RCC 7860 (cell line): ENCODE measurements at regions not wholly inside any gene's neighbourhood (a gene's known extent, or its start where the extent isn't known, plus 50 kb on each side); places are given as distances from the start of the nearest gene placed in this dataset.

Experiments used
- DNase-seq: peaks from one replicate; pipeline ENCODE4 v3.0.0-alpha.2; 2015; ENCODE audit warnings: low spot score
- FAIRE-seq: peaks from 2 replicates; lab custom pipeline; 2012; peaks lifted over from hg19 to GRCh38; lab: Jason Lieb, UNC

DNA sequence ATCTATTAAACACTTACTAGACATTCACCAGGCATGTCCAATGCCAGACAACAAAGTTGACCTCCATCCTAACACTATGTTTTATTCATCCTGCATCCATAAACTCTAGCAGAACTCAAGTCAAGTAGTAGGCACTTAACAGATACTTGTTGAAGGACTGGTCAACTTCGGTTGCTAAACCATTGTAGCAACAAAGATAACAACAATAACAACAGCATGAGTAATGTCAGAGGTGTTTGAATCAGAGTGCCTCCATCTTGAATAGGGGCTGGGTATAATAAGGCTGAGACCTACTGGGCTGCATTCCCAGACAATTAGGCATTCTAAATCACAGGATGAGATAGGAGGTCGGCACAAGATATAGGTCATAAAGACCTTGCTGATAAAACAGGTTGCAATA is 180.5 kb upstream of the ZNF462 start:
- no peak for DNase-seq
- no peak for FAIRE-seq

DNA sequence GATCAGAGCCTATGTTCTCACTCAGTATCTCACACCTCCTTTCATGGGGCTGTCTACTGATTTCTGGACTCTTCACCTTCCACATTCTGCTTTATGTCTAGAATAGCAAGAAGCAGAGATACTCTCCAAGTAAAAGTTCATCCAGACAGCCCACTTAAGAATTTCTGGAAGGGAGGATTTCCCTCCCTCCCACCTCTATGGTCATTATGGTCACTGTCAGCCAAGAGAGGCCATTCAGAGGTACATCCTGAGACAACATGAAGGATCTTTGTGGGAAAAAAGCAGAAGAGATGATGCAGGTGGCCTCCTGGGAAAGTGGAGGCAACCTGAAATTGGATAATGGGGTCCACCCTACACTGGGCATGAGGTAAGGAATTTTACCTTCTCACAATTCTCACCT is 179.5 kb upstream of the ZNF462 start:
- no peak for FAIRE-seq
- no peak for DNase-seq

DNA sequence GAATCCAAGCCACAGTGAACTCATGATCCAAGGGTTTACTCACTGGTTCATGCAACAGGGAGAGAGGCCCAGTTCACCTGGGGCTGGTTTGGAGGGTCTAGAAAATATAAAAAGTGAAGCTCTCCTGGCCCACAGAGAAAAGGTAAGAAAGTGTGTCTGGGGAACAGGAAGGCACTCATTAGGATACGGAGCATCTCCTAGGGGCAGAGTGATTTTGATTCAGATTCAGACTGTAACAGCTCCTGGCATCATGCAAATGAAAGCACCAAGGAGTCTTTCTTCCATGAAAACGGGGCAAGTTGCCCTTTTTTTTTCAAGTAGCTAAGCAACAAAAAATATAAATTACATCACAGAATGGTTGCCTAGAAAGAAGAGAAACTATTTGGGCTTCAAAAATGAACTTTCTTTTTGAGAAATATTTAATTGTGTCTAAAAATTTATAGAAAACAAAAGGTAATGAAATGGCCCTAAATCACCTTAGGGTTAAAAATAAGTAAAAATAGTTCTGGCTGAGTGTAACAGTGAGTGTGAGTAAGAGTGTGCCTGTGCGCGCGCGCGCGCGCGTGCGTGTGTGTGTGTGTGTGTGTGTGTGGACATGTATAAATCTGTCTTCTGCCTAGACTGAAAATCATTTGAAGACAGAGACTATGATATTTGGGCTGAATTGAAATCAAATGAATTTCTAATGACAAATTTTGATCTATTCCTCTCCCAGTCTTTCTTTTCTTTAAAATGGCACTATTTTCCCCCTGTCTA is 177.8 kb upstream of the ZNF462 start:
- no peak for DNase-seq
- no peak for FAIRE-seq

DNA sequence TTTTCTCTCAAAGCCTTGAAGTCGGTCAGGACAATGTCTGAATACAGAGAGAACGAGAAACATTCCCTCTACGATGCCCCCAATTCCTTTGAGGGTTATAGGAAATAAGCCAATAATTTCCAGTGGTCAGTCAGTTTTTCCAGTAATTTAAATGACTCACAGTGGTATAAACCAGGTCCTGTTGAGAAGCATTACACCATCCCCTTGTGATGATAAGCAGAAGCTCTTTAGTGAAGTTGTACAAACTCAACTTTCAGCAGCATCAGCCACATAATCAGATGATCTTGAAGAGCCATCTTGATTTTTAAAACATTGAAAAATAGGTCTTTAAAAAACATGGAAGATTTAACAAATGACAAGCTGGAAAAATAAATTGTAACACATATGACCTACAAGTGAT is 173.9 kb upstream of the ZNF462 start:
- FAIRE-seq, result no peak
- DNase-seq, result no peak

DNA sequence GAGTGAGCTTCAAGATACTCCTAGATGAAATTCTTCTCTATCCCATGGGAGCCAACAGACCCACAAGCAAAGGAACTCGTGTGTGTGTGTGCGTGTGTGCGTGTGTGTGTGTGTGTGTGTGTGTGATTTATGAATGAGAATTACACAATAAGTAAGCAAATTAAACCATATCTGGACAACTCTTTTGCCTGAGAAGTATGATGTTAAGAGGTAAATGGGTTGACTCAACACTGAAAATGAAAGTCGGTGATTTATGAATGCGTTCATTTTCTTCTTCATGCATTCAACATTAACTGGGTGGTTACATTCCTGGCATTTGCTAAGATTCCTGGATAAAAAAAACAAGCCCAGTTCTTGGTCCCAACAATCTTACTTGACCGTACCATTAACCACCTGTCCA is 171.3 kb upstream of the ZNF462 start:
- DNase-seq (no peak), FAIRE-seq (no peak)

DNA sequence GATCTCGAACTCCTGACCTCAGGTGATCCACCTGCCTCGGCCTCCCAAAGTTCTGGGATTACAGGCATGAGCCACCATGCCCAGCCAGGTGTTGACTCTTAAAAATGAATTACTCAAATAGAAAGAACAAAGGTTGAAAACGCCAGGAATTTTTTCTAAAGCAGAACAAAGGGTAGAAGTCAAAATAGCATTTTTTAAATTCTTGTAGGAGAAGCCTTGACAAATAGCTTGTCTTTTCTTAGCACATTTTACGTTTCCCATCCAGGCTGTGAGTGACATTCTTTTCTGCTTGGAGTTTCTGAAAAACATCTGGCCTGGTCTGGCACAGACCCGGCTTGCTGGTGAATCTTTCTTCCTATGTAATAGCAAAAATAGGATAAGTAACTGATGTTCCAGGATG is 169.4 kb upstream of the ZNF462 start:
- DNase-seq (no peak), FAIRE-seq (no peak)

DNA sequence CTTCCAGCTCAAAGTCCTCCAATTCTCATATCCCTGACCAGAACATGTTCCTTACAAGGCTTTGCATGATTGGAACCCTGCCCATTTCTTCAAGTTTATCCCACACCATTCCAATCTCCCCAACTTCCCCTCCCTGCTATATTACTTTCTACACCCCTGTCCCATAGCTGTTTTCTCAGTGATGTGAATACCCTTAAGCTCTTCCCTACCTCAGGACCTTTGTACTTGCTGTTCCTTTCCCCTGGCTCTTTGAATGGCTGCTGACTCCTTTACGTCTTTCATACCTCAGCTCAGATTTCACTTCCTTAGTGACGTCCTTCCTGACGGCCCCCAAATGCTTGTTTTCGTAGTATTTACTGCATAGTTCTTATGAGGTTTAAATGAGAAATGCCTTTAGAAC is 166.2 kb upstream of the ZNF462 start:
- FAIRE-seq, result no peak
- DNase-seq, result no peak

DNA sequence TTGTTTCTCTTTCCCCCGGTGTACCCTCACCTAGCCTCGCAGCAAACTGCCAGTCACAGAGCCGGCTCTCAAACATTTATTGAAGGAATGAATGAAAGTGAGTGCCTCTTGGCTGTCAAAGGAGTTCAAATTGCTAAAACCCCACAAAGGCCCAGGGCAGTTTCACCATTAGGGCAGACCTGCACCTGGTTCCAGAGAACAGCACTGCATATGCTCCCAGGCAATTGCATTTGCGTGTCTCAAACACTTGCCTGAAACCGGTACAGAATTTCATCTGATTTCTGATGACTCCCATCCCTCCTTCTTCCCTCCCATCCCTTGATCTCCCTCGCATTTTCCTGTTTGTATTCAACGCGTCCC is 165.6 kb upstream of the ZNF462 start:
- no peak for DNase-seq
- FAIRE-seq, result no peak

DNA sequence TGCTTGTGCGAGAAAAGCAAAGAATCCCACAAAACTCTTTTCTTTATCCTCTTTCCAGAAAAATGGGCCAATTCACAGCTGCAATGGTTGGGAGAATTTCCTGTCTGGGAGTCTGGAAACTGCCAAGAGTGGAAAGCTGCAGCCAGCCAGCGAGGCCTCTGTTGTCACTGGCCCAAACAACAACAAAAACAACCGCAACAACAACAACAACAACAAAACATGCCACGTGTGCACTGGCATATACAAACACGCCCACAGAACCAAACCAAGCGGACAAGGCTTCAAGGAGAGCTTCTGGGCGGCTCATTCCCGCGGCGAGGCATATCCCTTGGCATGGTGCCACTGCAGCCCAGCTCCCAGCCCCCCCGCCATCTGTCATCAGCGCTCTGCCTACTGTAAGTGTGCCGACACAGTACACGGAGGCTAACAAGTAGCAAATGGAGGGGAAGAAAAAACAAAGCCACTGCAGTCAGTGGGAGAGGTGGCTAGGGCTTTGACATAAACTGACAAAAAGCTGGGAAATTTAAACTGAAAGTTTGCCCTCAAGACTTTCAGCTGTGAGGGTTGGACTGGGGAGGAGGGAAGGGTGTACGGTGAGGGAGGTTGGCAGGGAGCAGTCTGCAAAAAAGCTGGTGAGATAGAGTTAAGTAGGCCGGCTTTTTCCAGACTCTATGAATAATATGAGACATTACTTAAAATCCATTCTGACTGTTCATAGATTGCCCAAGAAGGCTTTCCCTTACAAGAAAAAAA is 165.0 kb upstream of the ZNF462 start:
- DNase-seq, result no peak
- no peak for FAIRE-seq

DNA sequence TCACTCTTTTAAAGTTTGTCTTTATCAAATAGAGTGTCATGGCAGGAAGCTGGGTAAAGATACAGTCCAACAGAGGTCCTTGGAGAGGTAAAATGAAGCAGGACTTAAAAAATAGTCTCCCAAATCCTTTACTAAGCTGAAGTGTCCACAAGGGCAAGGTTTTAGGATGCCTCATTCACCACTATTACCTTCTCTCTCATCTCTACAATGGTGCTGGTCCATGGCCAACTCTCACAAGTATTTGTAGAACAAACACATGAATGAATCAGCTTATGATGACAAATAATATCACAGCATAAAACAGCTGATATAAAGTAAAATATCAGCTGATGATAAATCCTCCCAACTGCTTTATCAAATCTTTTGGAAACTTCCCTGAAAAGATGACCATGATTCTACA is 162.3 kb upstream of the ZNF462 start:
- DNase-seq, result no peak
- no peak for FAIRE-seq

DNA sequence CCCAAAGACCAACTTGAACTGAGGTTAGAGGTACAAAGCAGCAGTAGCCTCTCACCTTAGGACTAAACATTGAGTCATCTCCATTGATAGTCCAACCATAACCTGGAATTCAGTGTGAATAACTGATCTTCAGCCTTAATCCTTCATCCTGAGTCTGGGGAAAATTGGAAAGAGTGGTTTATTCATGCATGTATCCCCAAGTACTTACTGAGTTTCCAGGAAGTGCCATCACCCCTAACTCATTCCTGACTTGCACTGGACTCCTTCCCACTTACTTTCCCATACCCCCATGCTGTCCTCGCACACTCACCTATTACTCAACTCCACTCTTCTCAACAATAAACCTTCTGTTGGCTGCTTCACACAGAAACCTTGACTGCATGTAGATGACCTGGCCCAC is 161.4 kb upstream of the ZNF462 start:
- DNase-seq, result peak; percentile 32
- no peak for FAIRE-seq

DNA sequence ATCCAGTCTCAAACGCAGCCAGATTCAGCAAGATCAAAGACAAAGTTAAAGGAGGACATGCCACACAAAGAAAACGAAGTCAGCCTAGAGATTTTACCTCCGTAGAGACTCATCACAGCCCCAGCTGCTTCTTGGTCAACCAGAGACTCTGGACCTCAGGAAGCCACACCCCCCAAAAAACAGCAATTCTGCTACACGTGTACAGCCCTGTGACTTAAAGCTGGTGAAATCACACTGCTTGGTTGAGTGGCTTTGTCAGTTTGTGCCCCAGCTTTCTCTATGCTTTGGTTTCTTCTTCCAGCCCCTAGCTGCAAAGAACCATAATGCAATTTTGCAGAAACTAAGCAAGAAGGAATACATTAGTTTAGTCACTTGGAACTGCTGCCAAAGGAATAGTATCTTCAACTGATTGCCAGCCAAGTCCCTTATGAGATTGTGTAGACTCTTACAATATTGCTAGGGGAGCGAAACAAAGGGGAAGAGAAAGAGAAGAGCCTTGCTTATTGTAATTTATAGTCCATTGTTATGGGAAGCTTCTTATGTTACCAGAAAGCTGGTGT is 158.8 kb upstream of the ZNF462 start:
- FAIRE-seq (no peak), DNase-seq (no peak)

DNA sequence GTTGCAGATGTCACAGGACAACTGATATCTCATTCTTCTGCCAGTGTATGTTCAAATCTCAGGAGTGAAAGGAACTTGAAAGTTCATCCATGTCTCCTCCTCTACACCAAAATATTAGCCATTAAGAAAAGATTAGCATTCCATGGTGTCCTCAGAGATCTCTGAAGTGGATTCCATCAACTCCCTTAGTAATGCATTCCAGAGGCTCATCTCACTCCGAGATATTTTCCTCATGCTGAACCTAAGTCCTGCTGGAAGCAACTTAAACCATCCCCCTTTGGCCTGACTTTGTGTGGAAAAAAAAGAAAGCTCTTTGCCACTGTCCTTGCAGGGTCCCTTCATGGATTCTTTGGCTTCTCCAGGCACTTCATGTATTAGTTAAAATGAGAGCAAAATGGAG is 155.7 kb upstream of the ZNF462 start:
- FAIRE-seq (no peak), DNase-seq (no peak)

DNA sequence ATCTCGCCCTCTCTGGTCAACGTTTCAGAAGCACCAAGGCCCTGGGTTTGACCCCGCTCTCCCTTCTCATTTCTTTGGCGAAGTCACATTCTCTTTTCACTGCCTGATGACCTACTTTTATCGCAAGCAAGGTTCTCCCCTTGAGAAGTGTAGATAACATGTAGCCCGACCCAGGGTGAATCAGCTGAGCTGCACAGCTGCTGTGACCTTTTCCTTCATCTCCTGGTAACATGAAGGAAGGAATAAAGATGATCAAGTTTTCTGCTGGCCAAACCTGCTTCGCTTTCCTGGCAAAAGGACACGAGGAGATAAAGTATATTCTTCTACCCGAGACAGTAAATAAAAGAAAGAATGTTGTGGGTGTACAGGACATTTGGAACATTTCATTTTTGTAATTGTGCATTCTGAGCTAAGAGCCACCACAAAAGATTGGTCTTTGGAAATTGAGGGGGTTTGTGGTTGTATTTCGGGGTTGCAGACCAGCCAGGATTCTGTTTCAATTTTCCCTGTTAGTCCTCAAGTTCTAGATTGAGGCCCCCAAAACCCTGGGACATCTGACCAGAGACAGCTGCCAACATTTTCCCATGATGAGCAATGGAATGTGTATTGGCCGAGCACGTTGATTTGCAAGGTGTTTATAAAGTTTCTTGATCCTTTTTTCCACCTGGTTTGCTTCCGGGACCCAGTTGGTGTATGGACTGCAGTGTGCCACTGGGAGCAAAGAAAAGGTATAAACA is 155.1 kb upstream of the ZNF462 start:
- FAIRE-seq (no peak), DNase-seq (no peak)

DNA sequence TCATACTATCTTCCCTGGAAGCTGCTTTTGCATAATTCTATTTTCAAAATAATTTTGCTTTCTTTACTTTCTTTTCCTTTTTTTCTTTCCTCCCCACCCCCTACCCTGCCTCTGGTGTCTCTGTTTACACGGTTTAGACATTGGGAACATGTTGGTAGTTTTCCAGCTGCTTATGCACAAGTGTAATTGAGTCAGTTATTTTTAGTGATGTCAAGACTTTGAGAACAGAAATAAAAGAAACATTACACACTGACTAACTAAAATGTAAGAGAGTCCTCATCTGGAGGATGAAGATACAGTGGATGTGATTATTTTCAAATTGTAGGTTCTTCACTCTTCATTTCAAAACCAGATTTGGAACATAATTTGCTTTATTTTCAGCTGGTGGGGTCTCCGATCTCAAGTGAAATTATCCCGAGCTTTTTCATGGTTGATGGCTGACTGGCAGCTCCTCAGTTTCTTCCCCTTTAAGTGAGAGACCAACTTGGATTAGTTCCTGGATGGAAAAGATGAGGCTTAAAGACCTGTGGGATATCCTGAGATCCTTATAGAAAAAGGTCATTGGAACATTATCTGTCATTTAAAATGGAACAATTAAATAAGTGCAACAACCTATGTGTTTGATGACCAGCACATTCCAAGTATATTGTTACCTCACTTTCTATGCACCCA is 154.4 kb upstream of the ZNF462 start:
- no peak for DNase-seq
- FAIRE-seq, result no peak

DNA sequence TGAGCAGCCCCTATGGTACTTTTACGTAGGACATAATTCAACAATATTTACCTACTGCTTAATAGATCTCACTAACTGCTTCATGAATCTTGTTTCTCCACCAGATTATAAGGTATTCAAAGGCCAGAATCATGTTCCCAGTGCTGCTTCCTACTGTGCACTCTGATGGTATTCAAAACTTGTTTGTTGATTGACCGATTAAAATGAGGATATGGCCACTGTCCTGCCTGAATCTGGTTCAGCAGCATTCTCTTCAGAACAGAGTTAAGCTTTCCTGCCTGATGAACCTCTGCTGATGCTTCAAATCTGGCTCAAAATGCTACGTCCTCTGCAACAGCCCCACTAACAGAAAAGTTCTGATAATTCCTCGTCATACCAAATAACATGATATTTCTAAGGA is 150.7 kb upstream of the ZNF462 start:
- no peak for FAIRE-seq
- DNase-seq, result no peak

DNA sequence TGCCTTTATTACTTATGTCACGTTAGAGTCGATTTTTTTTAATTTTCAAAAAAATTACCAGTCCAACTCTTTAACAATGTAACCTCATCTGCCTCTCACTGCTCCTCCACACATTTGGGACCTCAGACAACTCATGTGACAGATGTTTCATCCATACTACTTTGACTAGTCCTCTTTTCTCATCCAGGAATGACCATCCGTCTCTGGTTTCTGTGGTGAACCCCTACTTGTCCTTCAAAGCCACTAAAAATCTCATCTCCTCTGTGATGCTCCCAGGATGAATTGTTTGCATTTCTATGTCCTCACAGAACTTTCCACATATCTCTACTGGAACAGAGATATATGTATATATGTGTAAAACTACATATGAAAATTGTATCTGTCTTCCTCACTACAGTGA is 149.8 kb upstream of the ZNF462 start:
- FAIRE-seq, result no peak
- no peak for DNase-seq

DNA sequence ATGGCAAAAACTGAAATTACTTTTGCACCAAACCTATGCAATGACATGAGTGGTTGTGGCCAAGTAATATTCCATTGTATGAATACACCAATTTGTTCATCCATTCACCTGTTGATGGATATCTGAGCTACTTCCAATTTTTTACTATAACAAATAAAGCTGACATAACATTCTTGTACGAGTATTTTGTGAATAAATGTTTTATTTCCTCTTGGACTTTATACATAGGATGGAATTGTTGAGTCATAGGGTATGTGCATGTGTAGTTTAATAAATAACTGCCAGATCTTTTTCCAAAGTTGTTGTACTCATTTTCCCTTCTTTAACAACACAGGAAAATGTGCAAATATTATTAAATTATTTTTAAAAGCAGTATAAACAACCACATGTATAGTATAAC is 146.1 kb upstream of the ZNF462 start:
- DNase-seq (peak; percentile 26), FAIRE-seq (peak; percentile 84)

DNA sequence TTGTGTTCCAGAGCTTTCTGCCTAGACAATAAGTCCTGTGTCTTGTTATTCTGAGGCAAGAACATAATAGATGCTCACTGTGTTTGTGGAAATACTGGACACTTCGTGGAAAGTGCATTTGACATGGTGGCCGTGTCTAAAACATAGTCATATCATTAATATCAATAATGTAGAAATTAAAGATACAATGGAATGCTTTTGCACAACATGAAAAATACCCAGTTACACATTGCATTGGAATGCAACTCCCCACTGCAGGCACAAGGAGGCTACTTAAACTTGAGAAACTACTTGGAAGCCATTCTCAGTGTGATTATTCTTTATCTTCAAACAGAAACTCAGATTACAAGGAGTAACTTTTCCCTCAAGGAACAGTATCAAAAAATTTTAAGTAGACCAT is 145.3 kb upstream of the ZNF462 start:
- peak; percentile 65 for DNase-seq
- peak; percentile 82 for FAIRE-seq

DNA sequence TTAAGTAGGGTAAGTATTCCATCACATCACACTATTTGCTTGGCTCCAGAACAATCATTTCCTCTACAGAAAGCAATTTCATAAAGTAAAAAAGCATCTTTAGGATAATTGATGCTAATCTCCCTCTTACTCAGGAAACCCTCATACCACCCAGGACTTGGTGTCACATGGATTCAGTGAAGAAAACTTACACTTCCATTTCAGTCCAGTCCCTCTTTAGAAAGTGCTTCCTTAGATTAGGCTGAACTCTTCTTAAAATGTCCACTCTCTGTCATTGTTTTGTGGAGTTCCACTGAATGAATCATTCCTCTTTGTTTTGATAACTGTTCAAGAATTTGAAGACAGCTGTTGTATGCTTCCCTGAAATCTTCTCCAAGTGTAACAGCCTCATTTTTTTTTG is 144.0 kb upstream of the ZNF462 start:
- FAIRE-seq (peak; percentile 35), DNase-seq (peak; percentile 34)
